ENCODE measurements at regions not wholly inside any gene's neighbourhood (a gene's known extent, or its start where the extent isn't known, plus 50 kb on each side); places are given as distances from the start of the nearest gene placed in this dataset.

DNA sequence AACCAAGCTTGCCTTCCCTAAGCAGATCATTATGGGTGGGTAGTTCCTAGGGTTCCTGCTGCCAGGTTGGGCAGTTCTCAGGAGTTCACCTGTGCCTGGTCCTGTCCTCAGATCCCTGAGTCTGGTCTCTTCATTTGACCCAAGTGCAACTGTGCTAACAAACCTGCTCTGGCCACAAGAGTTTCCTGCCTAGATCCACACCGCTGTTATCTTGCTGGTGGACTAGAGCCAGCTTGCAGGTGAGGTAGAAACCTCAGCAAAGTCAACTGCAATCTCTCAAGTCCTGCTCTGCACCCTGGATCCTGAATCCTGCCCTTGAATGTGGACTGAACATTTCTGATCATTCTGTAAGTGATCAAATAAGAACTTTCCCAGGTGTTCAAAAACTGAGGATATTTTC lies 191.8 kb upstream of the LRFN2 start:
- Histone ChIP-seq H3K9me3 (no peaks in the 10 kb centered on the region), H3K4me2 (no peak overlapping the region), H3K4me1 (no peaks in the 10 kb centered on the region), H3K4me3 (no peak overlapping the region), H3K27ac (no peak overlapping the region)
- TF ChIP-seq ZSCAN20 (CRISPR knock-in tag; IDR thresholded peaks at IDR 0.05), result no peak
- TF ChIP-seq RARB (CRISPR knock-in tag; IDR thresholded peaks at IDR 0.05), result no peak
- POLR2A ChIA-PET, result no interaction called here
- 86% methylated on average over 1 of the region's 1 CpG for WGBS (ENCODE audit: missing lambda C conversion rate)
- no peak for FAIRE-seq
- DNase-seq (ENCODE audit: low read depth in 1 of 2, low spot score in 1 of 2), result no peak
- CTCF ChIA-PET, result no interaction called here
- no peak for ATAC-seq

DNA sequence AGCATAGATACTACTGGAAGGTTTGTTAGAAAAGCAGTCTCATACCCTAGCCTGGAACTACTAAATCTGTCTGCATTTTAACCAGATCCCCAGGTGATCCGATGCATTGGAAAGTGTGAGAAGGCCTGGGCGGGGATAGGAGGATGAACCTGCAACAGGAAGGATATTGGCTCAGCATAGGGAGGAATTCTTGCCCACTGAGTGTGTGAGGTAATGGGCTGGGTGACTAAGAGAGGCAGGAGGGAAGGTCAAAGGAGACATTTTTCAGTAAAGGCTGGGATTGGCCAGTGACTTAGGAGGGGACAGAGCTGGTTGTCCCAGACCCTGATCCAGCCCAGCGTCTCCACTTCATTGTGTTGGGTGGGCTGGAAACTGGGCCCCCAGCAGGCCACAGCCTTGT lies 191.0 kb upstream of the LRFN2 start:
- no peak overlapping the region for H3K4me3 ChIP-seq

DNA sequence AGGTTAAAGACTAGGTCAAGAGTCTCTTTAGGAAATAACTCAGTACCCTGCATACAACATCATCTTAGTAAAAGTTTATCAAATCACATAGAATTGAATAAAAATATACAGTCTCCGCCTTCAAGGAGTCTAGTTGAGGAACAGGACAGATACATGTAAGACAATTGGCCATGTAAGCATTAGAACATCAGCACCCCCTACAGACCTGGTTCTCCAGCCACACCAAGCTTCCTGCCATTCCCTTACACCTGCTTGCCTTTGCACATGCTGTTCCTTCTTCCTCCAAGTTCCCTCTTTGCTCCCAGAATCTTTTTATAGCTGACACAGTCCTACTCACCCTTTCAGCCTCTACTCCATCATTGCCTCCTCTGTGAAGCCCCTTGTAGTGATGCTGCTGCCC lies 187.8 kb upstream of the LRFN2 start:
- DNase-seq (ENCODE audit: low read depth in 1 of 2, low spot score in 1 of 2), result peak in 1 of 2 experiments; percentile 5
- WGBS (ENCODE audit: missing lambda C conversion rate), result 50% methylated on average over 1 of the region's 1 CpG
- no peak for FAIRE-seq

More for the DNA sequence above, 191.0 kb upstream of the LRFN2 start:
- Histone ChIP-seq H3K4me1 (no peaks in the 10 kb centered on the region), H3K27ac (no peak overlapping the region), H3K4me2 (no peak overlapping the region), H3K9me3 (no peaks in the 10 kb centered on the region)
- ChIA-PET POLR2A (no interaction called here), CTCF (no interaction called here)
- DNase-seq (ENCODE audit: low read depth in 1 of 2, low spot score in 1 of 2), result no peak
- FAIRE-seq, result no peak
- TF ChIP-seq HOXB5 (CRISPR knock-in tag; IDR thresholded peaks at IDR 0.05), result no peak
- TF ChIP-seq, protein P1, sequence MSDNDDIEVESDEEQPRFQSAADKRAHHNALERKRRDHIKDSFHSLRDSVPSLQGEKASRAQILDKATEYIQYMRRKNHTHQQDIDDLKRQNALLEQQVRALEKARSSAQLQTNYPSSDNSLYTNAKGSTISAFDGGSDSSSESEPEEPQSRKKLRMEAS (IDR thresholded peaks at IDR 0.05), result no peak
- TF ChIP-seq CEBPB (IDR thresholded peaks at IDR 0.05), result no peak
- no peak for TF ChIP-seq CHD2 (IDR thresholded peaks at IDR 0.05; ENCODE audit: low read length, partially characterized antibody)
- no peak for TF ChIP-seq KDM1A (IDR thresholded peaks at IDR 0.05; ENCODE audit: low read depth)
- no peak for TF ChIP-seq MYC (IDR thresholded peaks at IDR 0.05; ENCODE audit: borderline replicate concordance, low read length)
- WGBS (ENCODE audit: missing lambda C conversion rate), result 59% methylated on average over 3 of the region's 3 CpGs
- no peak for ATAC-seq

DNA sequence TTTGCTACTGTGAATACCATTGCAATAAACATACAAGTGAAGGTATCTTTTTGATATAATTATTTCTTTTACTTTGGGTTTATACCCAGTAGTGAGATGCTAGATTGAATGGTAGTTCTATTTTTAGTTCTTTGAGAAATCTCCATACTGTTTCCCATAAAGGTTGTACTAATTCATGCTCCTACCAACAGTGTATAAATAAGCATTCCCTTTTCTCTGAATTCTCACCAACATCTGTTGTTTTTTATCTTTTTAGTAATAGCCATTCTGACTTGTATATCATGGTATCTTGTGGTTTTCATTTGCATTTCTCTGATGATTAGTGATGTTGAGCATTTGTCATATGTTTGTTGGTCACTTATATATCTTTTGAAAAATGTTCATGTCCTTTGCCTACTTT lies 183.6 kb upstream of the LRFN2 start:
- no peak overlapping the region for H3K4me2 ChIP-seq
- CTCF ChIA-PET, result no interaction called here
- no peaks in the 10 kb centered on the region for H3K4me1 ChIP-seq
- H3K27ac ChIP-seq, result no peak overlapping the region
- DNase-seq (ENCODE audit: low read depth in 1 of 2, low spot score in 1 of 2), result no peak
- no peak for TF ChIP-seq HOXA7 (CRISPR knock-in tag; IDR thresholded peaks at IDR 0.05)
- no peak for TF ChIP-seq MAZ (IDR thresholded peaks at IDR 0.05; ENCODE audit: borderline replicate concordance, low read depth, low read length)
- TF ChIP-seq HOXB13 (CRISPR knock-in tag; IDR thresholded peaks at IDR 0.05; ENCODE audit: low read depth), result no peak
- TF ChIP-seq CHD2 (IDR thresholded peaks at IDR 0.05; ENCODE audit: low read length, partially characterized antibody), result no peak
- no peak for TF ChIP-seq RCOR1 (IDR thresholded peaks at IDR 0.05; ENCODE audit: low read depth, low read length)
- TF ChIP-seq, protein P2, sequence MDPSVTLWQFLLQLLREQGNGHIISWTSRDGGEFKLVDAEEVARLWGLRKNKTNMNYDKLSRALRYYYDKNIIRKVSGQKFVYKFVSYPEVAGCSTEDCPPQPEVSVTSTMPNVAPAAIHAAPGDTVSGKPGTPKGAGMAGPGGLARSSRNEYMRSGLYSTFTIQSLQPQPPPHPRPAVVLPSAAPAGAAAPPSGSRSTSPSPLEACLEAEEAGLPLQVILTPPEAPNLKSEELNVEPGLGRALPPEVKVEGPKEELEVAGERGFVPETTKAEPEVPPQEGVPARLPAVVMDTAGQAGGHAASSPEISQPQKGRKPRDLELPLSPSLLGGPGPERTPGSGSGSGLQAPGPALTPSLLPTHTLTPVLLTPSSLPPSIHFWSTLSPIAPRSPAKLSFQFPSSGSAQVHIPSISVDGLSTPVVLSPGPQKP (IDR thresholded peaks at IDR 0.05; ENCODE audit: low read depth, low read length), result no peak
- no peak for TF ChIP-seq POLR2AphosphoS2 (conservative IDR thresholded peaks at IDR 0.05; ENCODE audit: low read length)
- no peak for TF ChIP-seq HOXB5 (CRISPR knock-in tag; IDR thresholded peaks at IDR 0.05)
- TF ChIP-seq RAD21 (conservative IDR thresholded peaks at IDR 0.05 in 1 of 2, IDR thresholded peaks at IDR 0.05 in 1 of 2), result no peak
- no peak for TF ChIP-seq BHLHE40 (IDR thresholded peaks at IDR 0.05; ENCODE audit: low read depth, low read length)
- no peak for TF ChIP-seq ZNF302 (CRISPR knock-in tag; IDR thresholded peaks at IDR 0.05)
- TF ChIP-seq SMC3 (IDR thresholded peaks at IDR 0.05), result no peak
- TF ChIP-seq, protein P3, sequence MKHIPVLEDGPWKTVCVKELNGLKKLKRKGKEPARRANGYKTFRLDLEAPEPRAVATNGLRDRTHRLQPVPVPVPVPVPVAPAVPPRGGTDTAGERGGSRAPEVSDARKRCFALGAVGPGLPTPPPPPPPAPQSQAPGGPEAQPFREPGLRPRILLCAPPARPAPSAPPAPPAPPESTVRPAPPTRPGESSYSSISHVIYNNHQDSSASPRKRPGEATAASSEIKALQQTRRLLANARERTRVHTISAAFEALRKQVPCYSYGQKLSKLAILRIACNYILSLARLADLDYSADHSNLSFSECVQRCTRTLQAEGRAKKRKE (CRISPR knock-in tag; IDR thresholded peaks at IDR 0.05; ENCODE audit: low read depth), result no peak
- TF ChIP-seq, protein P4, sequence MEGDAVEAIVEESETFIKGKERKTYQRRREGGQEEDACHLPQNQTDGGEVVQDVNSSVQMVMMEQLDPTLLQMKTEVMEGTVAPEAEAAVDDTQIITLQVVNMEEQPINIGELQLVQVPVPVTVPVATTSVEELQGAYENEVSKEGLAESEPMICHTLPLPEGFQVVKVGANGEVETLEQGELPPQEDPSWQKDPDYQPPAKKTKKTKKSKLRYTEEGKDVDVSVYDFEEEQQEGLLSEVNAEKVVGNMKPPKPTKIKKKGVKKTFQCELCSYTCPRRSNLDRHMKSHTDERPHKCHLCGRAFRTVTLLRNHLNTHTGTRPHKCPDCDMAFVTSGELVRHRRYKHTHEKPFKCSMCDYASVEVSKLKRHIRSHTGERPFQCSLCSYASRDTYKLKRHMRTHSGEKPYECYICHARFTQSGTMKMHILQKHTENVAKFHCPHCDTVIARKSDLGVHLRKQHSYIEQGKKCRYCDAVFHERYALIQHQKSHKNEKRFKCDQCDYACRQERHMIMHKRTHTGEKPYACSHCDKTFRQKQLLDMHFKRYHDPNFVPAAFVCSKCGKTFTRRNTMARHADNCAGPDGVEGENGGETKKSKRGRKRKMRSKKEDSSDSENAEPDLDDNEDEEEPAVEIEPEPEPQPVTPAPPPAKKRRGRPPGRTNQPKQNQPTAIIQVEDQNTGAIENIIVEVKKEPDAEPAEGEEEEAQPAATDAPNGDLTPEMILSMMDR (IDR thresholded peaks at IDR 0.05), result no peak
- TF ChIP-seq RNF2 (IDR thresholded peaks at IDR 0.05; ENCODE audit: borderline replicate concordance, low read depth), result no peak
- FAIRE-seq, result no peak
- H3K4me3 ChIP-seq, result no peak overlapping the region
- ATAC-seq, result no peak
- POLR2A ChIA-PET, result no interaction called here
- H3K9me3 ChIP-seq, result no peaks in the 10 kb centered on the region

More for the DNA sequence above, 187.8 kb upstream of the LRFN2 start:
- H3K4me1 ChIP-seq, result no peaks in the 10 kb centered on the region
- H3K4me2 ChIP-seq, result no peak overlapping the region
- no peak for ATAC-seq
- no peaks in the 10 kb centered on the region for H3K9me3 ChIP-seq
- ChIA-PET POLR2A (no interaction called here), CTCF (no interaction called here)
- no peak overlapping the region for H3K4me3 ChIP-seq
- H3K27ac ChIP-seq, result no peak overlapping the region
- TF ChIP-seq ZFP36 (IDR thresholded peaks at IDR 0.05; ENCODE audit: borderline replicate concordance, partially characterized antibody), result no peak
- TF ChIP-seq TFCP2L1 (CRISPR knock-in tag; IDR thresholded peaks at IDR 0.05), result no peak
- TF ChIP-seq FOSB (CRISPR knock-in tag; IDR thresholded peaks at IDR 0.05), result no peak
- TF ChIP-seq HDAC2 (IDR thresholded peaks at IDR 0.05), result no peak
